Activated CD4-positive, alpha-beta T cell treated with anti-CD3 and anti-CD28 coated beads for 36 hours (primary cell): ENCODE measurements at regions not wholly inside any gene's neighbourhood (a gene's known extent, or its start where the extent isn't known, plus 50 kb on each side); places are given as distances from the start of the nearest gene placed in this dataset.

Source experiments
- ATAC-seq: fragments of 200-7000 bp; cut with Tn5 transposase; one replicate; pipeline ENCODE4 v1.10.0; 2021; ENCODE audit warnings: mild to moderate bottlenecking, moderate library complexity
- CTCF ChIA-PET: fragments of 350-600 bp; sonication (Branson Sonifier 250); formaldehyde crosslinking; loops from one replicate; lab custom pipeline; 2021; ENCODE audit warnings: antibody characterized with exemption; lab: Charles Lee
- POLR2A ChIA-PET: fragments of 350-600 bp; sonication (Branson Sonifier 250); formaldehyde crosslinking; loops from one replicate; lab custom pipeline; 2021; ENCODE audit warnings: antibody characterized with exemption, inconsistent platforms; lab: Charles Lee
- DNase-seq: peaks from one replicate; pipeline ENCODE4 v3.0.0-alpha.2; 2020
- H3K27ac Mint-ChIP-seq: one replicate; pipeline ENCODE4 v1.8.0; 2021; ENCODE audit warnings: mixed read lengths
- H3K27me3 Mint-ChIP-seq: one replicate; pipeline ENCODE4 v1.8.0; 2021; ENCODE audit warnings: mixed read lengths
- H3K36me3 Mint-ChIP-seq: one replicate; pipeline ENCODE4 v1.8.0; 2021; ENCODE audit warnings: low read depth, mixed read lengths
- H3K4me1 Mint-ChIP-seq: one replicate; pipeline ENCODE4 v1.8.0; 2021; ENCODE audit warnings: mixed read lengths
- H3K4me3 Mint-ChIP-seq: one replicate; pipeline ENCODE4 v1.8.0; 2021; ENCODE audit warnings: mild to moderate bottlenecking, moderate library complexity, mixed read lengths
- H3K9me3 Mint-ChIP-seq: one replicate; pipeline ENCODE4 v1.8.0; 2021; ENCODE audit warnings: low read depth, mixed read lengths
- intact Hi-C, 2 experiments: fragments of 100-400 bp; cut with DNase I in 1 of 2; cut with micrococcal nuclease in 1 of 2; formaldehyde crosslinking; loops; one replicate each; pipeline versions ENCODE4 v1.14.2 to v1.15.1; 2022 to 2024; cut with DNase I, micrococcal nuclease

- ATAC-seq (no peak), DNase-seq (no peak)
- H3K4me3 Mint-ChIP-seq, result no peak overlapping the region
- no peaks in the 10 kb centered on the region for H3K9me3 Mint-ChIP-seq
- ChIA-PET POLR2A (no interaction called here), CTCF (interaction anchor here (0.6 to 0.7 kb wide), 2 partner anchors 20 to 81 kb away, joined by 3 to 4 read pairs; no protein-coding TSS in a partner anchor)
- no peaks in the 10 kb centered on the region for H3K36me3 Mint-ChIP-seq
- intact Hi-C loops, result no loop called here
- peaks cover 6% of the 10 kb centered on the region for H3K27me3 Mint-ChIP-seq
- no peak overlapping the region for H3K27ac Mint-ChIP-seq
- H3K4me1 Mint-ChIP-seq, result no peaks in the 10 kb centered on the region
These were observed 288.9 kb upstream of the MYT1L start for GRCh38 chr2:2619995-2620394.

DNA sequence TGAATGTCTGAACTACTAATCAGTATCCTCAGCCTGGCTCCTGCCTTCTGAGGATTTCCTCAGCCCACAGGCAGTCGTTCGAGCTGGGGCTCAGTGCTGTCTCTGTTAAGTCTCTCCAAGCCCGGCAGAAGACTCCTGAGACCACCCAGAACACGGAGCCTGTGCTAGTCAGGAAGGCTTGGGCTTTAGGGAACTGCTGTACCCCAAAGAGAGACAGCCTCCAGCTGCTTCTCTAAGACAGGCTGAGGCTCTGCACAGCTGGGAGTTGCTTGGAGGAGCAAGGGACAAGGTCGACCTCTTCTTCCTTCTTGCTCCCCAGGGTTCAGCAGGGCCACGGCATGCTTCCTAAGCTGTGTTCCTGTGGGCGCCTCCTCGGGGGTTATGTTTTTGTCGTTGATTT is 283.4 kb upstream of the MYT1L start:
- ChIA-PET POLR2A (no interaction called here), CTCF (interaction anchor here (1.0 kb wide), 1 partner anchor 73 kb away, joined by 4 read pairs; no protein-coding TSS in a partner anchor)
- intact Hi-C loops, result loop anchor here in 1 of 2 experiments (5.0 kb wide), 3 partner anchors 557 to 903 kb away; partner anchors contain the start of gene ADI1
- H3K27ac Mint-ChIP-seq, result no peak overlapping the region
- DNase-seq (no peak), ATAC-seq (no peak)
- peaks cover 6% of the 10 kb centered on the region for H3K27me3 Mint-ChIP-seq
- peak overlapping the region; percentile 10 for H3K4me3 Mint-ChIP-seq
- peaks cover 4% of the 10 kb centered on the region for H3K4me1 Mint-ChIP-seq
- peaks cover 8% of the 10 kb centered on the region for H3K36me3 Mint-ChIP-seq
- peaks cover 9% of the 10 kb centered on the region for H3K9me3 Mint-ChIP-seq

DNA sequence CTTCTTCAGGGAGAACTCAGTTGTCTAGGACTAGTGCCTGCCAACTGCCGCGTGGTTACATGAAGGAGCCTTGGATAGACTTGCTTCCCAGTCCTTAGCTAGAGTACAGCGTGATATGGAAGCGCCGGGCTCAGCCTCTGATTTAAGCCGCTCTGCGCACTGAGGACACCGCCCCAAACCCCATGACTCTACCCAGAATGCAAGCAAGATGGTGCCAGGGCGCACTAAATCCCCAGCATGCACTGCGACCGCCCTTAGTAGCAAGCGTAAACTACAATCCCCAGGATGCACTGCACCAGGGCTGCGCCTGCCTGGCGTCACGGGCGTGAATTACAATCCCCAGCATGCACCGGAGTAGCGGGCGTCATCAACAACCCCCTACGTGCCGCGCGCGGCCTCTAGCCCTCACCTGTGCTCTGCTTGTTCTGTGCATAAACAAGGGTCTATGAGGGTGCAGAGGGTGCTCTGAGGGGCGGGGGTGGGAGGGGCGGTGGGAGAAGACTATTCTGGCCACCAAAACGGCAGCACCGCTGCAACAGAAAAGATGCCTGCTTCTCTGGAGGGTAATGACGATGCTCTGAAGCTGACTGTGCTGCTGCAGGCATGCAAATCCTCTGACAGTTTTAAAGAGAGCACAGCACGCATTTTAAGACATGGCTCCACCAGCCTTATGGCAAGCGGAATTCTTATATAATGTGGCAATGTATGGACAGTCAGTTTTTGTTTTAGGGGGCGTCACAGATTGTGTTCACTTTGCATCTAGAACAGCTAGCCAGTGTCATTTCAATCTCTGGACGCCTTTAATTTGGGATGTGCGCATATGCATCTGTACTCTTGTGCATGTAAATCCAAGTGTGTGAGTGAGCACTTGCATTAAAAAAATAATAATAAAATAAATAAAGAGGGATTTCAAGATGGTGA is 282.5 kb upstream of the MYT1L start:
- Mint-ChIP-seq H3K9me3 (peaks cover 9% of the 10 kb centered on the region), H3K36me3 (peaks cover 8% of the 10 kb centered on the region), H3K27me3 (peaks cover 8% of the 10 kb centered on the region), H3K27ac (peak overlapping the region; percentile 88), H3K4me3 (peak overlapping the region; percentile 72), H3K4me1 (peaks cover 4% of the 10 kb centered on the region)
- DNase-seq (peak; percentile 95), ATAC-seq (peak; percentile 99)
- intact Hi-C loops, result loop anchor here (1.0 to 5.0 kb wide), 7 partner anchors 33 to 945 kb away; partner anchors contain the start of genes ADI1 (in 1 of the 2), EIPR1 (in 1 of the 2) and RNASEH1 (in 1 of the 2)
- ChIA-PET POLR2A (no interaction called here), CTCF (interaction anchor here (0.7 to 1.0 kb wide), 2 partner anchors 74 to 462 kb away, joined by 3 to 4 read pairs; no protein-coding TSS in a partner anchor)

- CTCF ChIA-PET, result no interaction called here
These were observed 279.7 kb upstream of the MYT1L start for GRCh38 chr2:2610751-2611150.

DNA sequence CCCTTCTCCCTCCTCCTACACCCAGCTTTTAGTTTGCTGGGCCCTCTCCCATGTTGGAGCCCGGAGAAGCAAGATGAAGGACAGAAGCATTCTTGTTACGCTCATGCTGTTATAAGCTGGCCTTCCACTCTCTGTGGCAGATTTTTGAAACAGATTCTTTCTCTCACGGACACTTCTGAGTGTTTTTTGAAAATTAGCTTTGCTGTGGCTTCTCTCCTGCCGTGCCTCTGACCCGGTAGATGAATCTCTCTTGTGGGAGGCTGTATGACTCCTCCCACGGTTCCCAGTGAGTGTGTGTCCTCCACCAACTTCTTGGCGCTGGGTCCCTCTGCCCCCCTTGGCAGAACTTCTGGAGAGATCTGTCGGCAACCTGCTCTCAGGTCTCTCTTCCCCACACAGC is 269.3 kb upstream of the MYT1L start:
- CTCF ChIA-PET, result no interaction called here
- Mint-ChIP-seq H3K36me3 (no peaks in the 10 kb centered on the region), H3K4me1 (no peaks in the 10 kb centered on the region), H3K27ac (no peak overlapping the region), H3K9me3 (peaks cover 7% of the 10 kb centered on the region), H3K27me3 (peaks cover 2% of the 10 kb centered on the region), H3K4me3 (no peak overlapping the region)
- POLR2A ChIA-PET, result no interaction called here
- DNase-seq, result no peak
- intact Hi-C loops, result no loop called here
- no peak for ATAC-seq

More at GRCh38 chr2:2610751-2611150, 279.7 kb upstream of the MYT1L start:
- peaks cover 4% of the 10 kb centered on the region for H3K4me1 Mint-ChIP-seq
- DNase-seq, result no peak
- peaks cover 8% of the 10 kb centered on the region for H3K36me3 Mint-ChIP-seq
- peaks cover 2% of the 10 kb centered on the region for H3K27me3 Mint-ChIP-seq
- no peak for ATAC-seq
- H3K27ac Mint-ChIP-seq, result no peak overlapping the region
- H3K9me3 Mint-ChIP-seq, result peaks cover 9% of the 10 kb centered on the region
- H3K4me3 Mint-ChIP-seq, result no peak overlapping the region
- intact Hi-C loops, result loop anchor here in 1 of 2 experiments (5.0 kb wide), 3 partner anchors 553 to 907 kb away; partner anchors contain the start of gene ADI1
- POLR2A ChIA-PET, result no interaction called here

- intact Hi-C loops, result no loop called here
- Mint-ChIP-seq H3K36me3 (no peaks in the 10 kb centered on the region), H3K27ac (no peak overlapping the region), H3K27me3 (peaks cover 2% of the 10 kb centered on the region), H3K4me3 (no peak overlapping the region), H3K9me3 (peaks cover 7% of the 10 kb centered on the region), H3K4me1 (no peaks in the 10 kb centered on the region)
- ChIA-PET POLR2A (no interaction called here), CTCF (no interaction called here)
- DNase-seq (no peak), ATAC-seq (no peak)
These were observed 268.4 kb upstream of the MYT1L start for GRCh38 chr2:2599441-2599840.

- H3K4me1 Mint-ChIP-seq, result no peaks in the 10 kb centered on the region
- peak; percentile 17 for DNase-seq
- ATAC-seq, result peak; percentile 85
- intact Hi-C loops, result no loop called here
- H3K36me3 Mint-ChIP-seq, result no peaks in the 10 kb centered on the region
- peaks cover 9% of the 10 kb centered on the region for H3K9me3 Mint-ChIP-seq
- H3K4me3 Mint-ChIP-seq, result no peak overlapping the region
- POLR2A ChIA-PET, result no interaction called here
- no peak overlapping the region for H3K27ac Mint-ChIP-seq
- CTCF ChIA-PET, result no interaction called here
- H3K27me3 Mint-ChIP-seq, result peaks cover 5% of the 10 kb centered on the region
These were observed 266.6 kb upstream of the MYT1L start for GRCh38 chr2:2597712-2598111.

GRCh38 chr2:2591542-2591940 is 260.5 kb upstream of the MYT1L start:
- Mint-ChIP-seq H3K27me3 (peaks cover 3% of the 10 kb centered on the region), H3K4me3 (no peak overlapping the region), H3K4me1 (no peaks in the 10 kb centered on the region), H3K9me3 (peaks cover 10% of the 10 kb centered on the region), H3K36me3 (no peaks in the 10 kb centered on the region), H3K27ac (no peak overlapping the region)
- intact Hi-C loops, result no loop called here
- ChIA-PET CTCF (no interaction called here), POLR2A (no interaction called here)
- DNase-seq, result no peak
- ATAC-seq, result no peak

DNA sequence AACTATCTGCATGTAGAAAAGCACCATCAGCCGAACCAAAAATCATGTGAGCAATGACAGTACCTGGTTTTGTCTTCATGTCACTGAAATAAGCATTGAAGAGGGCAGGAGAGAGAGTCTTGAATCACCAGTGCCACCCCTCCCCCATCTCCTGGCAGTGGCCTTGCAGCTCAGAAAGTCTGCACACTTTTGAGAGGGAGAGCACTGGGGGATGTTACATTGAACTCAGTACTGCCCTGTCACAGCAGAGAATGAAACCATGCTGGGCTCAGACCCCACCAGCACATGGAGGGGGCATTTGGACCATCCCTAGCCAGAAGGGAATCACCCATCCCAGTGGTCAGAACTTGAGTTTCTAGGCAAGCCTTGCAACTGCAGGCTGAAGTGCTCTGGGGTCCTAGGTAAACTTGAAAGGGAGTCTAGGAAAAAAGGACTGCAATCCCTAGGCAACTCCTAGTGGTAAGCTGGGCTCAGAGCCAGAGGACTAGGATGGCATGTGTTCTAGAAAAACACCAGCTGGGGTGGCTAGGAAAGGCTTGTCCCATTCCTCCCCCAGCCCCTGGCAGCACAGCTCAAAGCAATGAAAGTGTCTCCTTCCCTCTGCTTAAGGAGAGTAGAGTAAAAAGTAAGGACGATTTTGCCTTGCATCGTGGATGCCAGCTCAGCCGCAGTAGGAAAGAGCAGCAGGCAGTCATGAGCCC is 259.9 kb upstream of the MYT1L start:
- Mint-ChIP-seq H3K36me3 (no peaks in the 10 kb centered on the region), H3K4me3 (no peak overlapping the region), H3K4me1 (no peaks in the 10 kb centered on the region), H3K27ac (no peak overlapping the region), H3K9me3 (peaks cover 9% of the 10 kb centered on the region), H3K27me3 (peaks cover 3% of the 10 kb centered on the region)
- ATAC-seq (no peak), DNase-seq (no peak)
- POLR2A ChIA-PET, result no interaction called here
- CTCF ChIA-PET, result no interaction called here
- intact Hi-C loops, result no loop called here

- Mint-ChIP-seq H3K27ac (no peak overlapping the region), H3K9me3 (peaks cover 6% of the 10 kb centered on the region), H3K4me3 (no peak overlapping the region), H3K4me1 (no peaks in the 10 kb centered on the region), H3K27me3 (peaks cover 3% of the 10 kb centered on the region), H3K36me3 (no peaks in the 10 kb centered on the region)
- no peak for DNase-seq
- intact Hi-C loops, result no loop called here
- no peak for ATAC-seq
- ChIA-PET CTCF (no interaction called here), POLR2A (no interaction called here)
These were observed 259.1 kb upstream of the MYT1L start for GRCh38 chr2:2590141-2590540.

- Mint-ChIP-seq H3K36me3 (no peaks in the 10 kb centered on the region), H3K27ac (no peak overlapping the region), H3K4me3 (no peak overlapping the region), H3K4me1 (no peaks in the 10 kb centered on the region), H3K9me3 (peaks cover 6% of the 10 kb centered on the region), H3K27me3 (no peaks in the 10 kb centered on the region)
- DNase-seq (no peak), ATAC-seq (no peak)
- ChIA-PET CTCF (no interaction called here), POLR2A (no interaction called here)
- intact Hi-C loops, result no loop called here
These were observed 257.7 kb upstream of the MYT1L start for GRCh38 chr2:2588777-2589176.
